T1000 (cell line): ENCODE measurements at regions not wholly inside any gene's neighbourhood (a gene's known extent, or its start where the extent isn't known, plus 50 kb on each side); places are given as distances from the start of the nearest gene placed in this dataset.

Experiments
- DNase-seq: peaks from one replicate; lab custom pipeline; 2025; ENCODE audit warnings: mixed read lengths; lab: John Stamatoyannopoulos, UW

GRCh38 chr17:413016-413350 is 60.4 kb upstream of the RPH3AL start:
- no peak for DNase-seq

DNA sequence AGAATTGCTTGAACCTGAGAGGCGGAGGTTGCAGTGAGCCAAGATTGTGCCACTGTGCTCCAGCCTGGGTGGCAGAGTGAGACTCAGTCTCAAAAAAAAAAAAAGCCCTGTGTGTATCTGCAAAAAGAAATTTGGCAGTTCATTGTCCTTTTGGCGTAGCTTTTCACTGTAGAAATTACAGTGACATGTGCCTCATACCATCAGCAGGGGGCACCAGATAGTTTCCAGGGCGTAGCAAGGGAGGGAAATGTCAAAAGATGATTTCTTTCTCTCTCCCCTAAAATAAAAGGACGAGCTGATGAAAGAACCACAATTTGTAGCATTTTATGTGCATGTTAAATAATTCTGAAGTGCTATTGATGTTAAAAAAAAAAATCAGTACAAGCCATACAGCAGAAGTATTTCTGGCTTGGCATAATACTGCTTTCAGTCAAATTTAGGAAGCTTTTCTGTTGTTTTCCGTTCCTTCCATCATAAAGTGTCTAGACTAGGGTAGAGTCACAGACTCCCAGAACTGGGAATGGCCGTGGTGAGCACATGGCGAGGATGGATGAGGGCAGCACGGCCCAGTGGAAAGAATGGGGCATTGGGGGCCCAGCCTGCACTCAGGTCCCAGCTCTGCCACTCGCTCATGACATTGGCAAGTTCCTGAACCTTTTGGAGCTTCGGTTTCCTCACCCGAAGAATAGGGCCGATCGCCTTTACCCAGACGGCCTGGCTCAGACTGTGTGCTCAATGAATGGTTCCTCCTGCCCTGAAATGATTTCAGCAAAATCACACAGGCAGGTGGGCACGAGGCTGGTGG is 59.8 kb upstream of the RPH3AL start:
- no peak for DNase-seq

DNA sequence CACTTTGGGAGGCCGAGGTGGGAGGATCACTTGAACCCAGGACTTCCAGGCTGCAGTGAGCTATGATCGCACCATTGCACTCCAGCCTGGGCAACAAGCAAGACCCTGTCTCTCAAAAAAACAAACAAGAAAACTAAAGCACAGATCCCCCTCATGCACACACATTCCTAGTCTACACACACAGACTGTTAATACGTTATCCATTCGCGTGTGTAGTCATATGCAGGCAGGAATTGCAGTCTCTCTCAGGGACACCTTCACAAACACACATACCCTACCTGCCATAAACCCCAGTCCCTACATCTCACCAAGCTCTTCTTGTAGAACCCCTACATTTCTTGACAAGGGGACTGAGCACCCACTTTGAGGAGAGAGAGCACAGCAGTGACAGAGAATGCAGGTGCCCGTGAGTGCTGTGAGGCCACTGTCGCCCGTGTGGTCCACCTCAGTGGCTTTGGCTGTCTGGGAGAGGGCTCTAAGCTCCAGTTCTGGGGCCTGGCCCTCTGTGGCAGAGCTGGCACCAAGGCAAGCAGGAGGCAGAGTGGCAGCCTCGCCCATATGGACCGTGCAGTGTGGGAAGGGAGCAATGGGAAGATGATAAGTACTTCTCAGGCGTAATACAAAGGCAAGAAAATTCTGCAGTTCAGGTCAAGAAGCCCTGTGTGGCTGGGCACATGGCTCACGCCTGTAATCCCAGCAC is 59.0 kb upstream of the RPH3AL start:
- no peak for DNase-seq

GRCh38 chr17:410543-411401 is 58.2 kb upstream of the RPH3AL start:
- DNase-seq: no peak

- peak; percentile 99 for DNase-seq
Measured at GRCh38 chr17:409848-410542, 57.4 kb upstream of the RPH3AL start.

DNA sequence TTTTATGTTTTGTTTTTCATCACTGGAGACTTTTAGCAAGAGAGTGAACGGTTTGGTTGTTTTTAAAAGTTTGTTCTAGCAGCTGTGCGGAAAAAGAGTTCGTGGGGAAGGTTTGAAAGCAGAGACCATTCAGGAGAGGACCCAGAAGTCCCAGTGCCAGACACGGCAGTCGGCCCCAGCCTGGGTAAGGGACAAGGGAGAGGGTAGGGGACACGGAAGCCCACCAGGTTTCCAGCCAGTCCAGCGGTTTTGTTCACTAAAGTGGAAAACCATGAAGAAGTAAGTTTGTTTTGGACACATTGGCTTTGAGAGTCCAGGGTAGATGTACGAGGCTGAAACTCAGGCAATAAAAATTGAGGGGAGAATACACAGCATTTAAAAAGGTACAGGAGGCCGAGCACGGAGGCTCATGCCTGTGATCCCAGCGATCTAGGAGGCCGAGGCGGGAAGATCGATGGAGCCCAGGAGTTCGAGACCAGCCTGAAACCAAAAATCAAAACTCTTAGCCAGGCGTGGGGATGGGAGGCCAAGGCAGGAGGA is 56.8 kb upstream of the RPH3AL start:
- DNase-seq: no peak

GRCh38 chr17:404703-405102 is 52.1 kb upstream of the RPH3AL start:
- no peak for DNase-seq
